Activated CD8-positive, alpha-beta memory T cell treated with anti-CD3 and anti-CD28 coated beads, Interleukin-2, amount 50 U/mL, for 24 hours (primary cell): ENCODE measurements at regions not wholly inside any gene's neighbourhood (a gene's known extent, or its start where the extent isn't known, plus 50 kb on each side); places are given as distances from the start of the nearest gene placed in this dataset.
"Not testable (repeated sequence)": the region's sequence is repeated elsewhere in the genome, so short reads cannot be mapped to it uniquely, and the experiment has no call there.

Source experiments
- DNase-seq: peaks from one replicate; pipeline ENCODE4 v3.0.0-alpha.2; 2020; ENCODE audit errors: extremely low read depth

DNA sequence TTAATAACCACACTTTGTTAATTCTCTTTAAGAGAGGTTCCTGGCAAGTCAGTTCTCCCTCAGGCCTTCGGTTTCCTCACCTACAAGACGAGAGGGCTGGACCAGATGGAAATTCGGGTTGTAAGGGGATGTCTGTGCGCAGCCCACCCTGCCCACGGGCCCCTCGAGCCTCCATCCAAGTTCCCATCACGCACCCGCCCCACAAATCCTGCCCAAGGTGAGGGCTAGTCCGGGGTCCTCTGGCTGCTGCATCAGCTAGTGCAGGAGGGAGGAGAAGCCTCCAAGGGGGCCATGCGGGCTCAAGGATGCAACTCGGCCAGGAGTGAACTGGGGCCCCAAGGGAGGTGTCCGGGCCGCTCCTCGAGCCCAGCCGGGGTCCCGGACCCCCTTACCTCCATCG, 169.6 kb upstream of the TP53TG3 start:
- DNase-seq: not testable (repeated sequence)

- DNase-seq: not testable (repeated sequence)
Observed at GRCh38 chr16:32842844-32843243, 166.9 kb upstream of the TP53TG3 start.

DNA sequence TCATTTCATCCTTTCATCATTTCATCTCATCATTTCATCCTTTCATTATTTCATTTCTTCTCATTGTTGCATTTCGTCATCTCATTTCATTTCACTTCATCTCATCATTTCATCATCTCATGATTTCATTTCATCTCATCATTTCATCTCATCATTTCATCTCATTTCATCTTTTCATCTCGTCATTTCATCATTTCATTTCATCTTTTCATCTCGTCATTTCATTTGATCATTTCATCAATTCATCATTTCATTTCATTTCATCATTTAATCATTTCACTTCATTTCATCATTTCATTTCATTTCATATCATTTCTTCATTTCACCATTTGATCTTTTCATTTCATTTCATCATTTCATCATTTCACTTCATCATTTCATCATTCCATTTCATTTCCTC, 131.3 kb upstream of the TP53TG3 start:
- DNase-seq: not testable (repeated sequence)

DNA sequence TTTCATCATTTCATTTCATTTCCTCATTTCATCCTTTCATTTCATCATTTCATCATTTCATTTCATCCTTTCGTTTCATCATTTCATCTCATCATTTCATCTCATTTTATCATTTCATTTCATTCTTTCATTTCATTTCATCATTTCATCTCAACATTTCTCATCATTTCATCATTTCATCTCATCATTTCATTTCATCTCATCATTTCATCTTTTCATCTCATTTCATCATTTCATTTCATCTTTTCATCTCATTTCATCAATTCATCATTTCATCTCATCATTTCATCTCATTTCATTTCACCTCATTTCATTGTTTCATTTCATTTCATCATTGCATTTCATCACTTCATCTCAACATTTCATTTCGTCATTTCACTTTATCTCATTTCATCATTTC, 129.7 kb upstream of the TP53TG3 start:
- not testable (repeated sequence) for DNase-seq
